Heart right ventricle (tissue), 16 donors: ENCODE measurements at regions not wholly inside any gene's neighbourhood (a gene's known extent, or its start where the extent isn't known, plus 50 kb on each side); places are given as distances from the start of the nearest gene placed in this dataset.

Experiments used
- ATAC-seq, 8 donors: fragments of 200-7000 bp; cut with Tn5 transposase; one replicate each; pipeline ENCODE4 v1.9.1; 2020; ENCODE audit warnings: mild to moderate bottlenecking in 8 of 8, moderate library complexity in 8 of 8, moderate number of reproducible peaks in 1 of 8
- DNase-seq, 2 donors: peaks; one replicate each; pipeline ENCODE4 v3.0.0-alpha.2; 2020
- H3K27ac ChIP-seq, 10 donors: fragments of 200-600 bp; sonication (generic) in 2 of 10; one replicate each; pipeline versions ENCODE4 v1.5.0 to v1.8.0; 2020 to 2022; ENCODE audit warnings: mild to moderate bottlenecking in 3 of 10
- H3K27me3 ChIP-seq, 7 donors: fragments of 200-600 bp; one replicate each; pipeline ENCODE4 v1.8.0; 2021 to 2022; ENCODE audit warnings: mild to moderate bottlenecking in 2 of 7
- H3K36me3 ChIP-seq, 9 donors: fragments of 200-600 bp; sonication (generic) in 1 of 9; one replicate each; pipeline versions ENCODE4 v1.5.0 to v1.8.0; 2020 to 2022; ENCODE audit warnings: mild to moderate bottlenecking in 2 of 9
- H3K4me1 ChIP-seq, 9 donors: fragments of 200-600 bp; sonication (generic) in 1 of 9; one replicate each; pipeline versions ENCODE4 v1.5.0 to v1.8.0; 2020 to 2022; ENCODE audit warnings: mild to moderate bottlenecking in 4 of 9
- H3K4me3 ChIP-seq, 10 donors: fragments of 200-600 bp; sonication (generic) in 2 of 10; one replicate each; pipeline versions ENCODE4 v1.5.0 to v1.8.0; 2020 to 2022; ENCODE audit warnings: mild to moderate bottlenecking in 7 of 10, moderate library complexity in 2 of 10
- H3K9me3 ChIP-seq, 11 donors: fragments of 200-600 bp in 10 of 11; sonication (generic) in 2 of 11; one replicate each; pipeline versions ENCODE4 v1.5.0 to v1.8.0; 2013 to 2022; ENCODE audit warnings: mild to moderate bottlenecking in 2 of 11, control low read depth in 1 of 11, moderate library complexity in 1 of 11
- WGBS, 2 donors: extraction: QIAGEN DNeasy Blood & Tissue Kit; methylation state at CpG; one replicate each; pipeline ENCODE4 v1.1.7; 2013; ENCODE audit warnings: inconsistent platforms in 1 of 2; 5-methylcytosine and 5-hydroxymethylcytosine counted together
- intact Hi-C, 10 donors: fragments of 100-400 bp; cut with DNase I; formaldehyde crosslinking; loops; one replicate each; pipeline versions ENCODE4 v1.11.1 to v1.14.2; 2022
- TF ChIP-seq, protein P1 (sequence below), 9 donors: fragments of 200-600 bp; sonication (generic) in 2 of 9; IDR thresholded peaks; one replicate each; pipeline versions ENCODE4 v1.5.0 to v1.8.0; 2021 to 2022; ENCODE audit warnings: antibody characterized with exemption in 9 of 9, mild to moderate bottlenecking in 5 of 9, moderate library complexity in 1 of 9
- donor health status: Arrhythmogenic right ventricular cardiomyopathy.
- donor health status: ischemic (EF 13 %, LVEDD 7.1; RV severe dilation, severe dysfunction).
- donor health status: healthy with polysubstance abuse.
- donor health status: DM: no; HTN: yes; CAD: no.
- donor health status: DM: no; HTN: no; CAD: no.
- donor health status: ischemic (EF 25% LVEDD 6.9; RV normal size, moderate dysfunction).
- donor health status: ischemic (EF 25% LVEDD 5.7; RV mildly dilated, moderate dysfunction).
- donor health status: healthy.
- donor health status: DM: yes; HTN: yes; CAD: no.
- donor health status: Ischemic cardiomyopathy.
- donor health status: ischemic (EF 35%, LVEDD 5.7; RV mildly dilated, moderate dysfunction).
- donor health status: nonischemic (EF 11% LVEDD 7.7; RV severe dilation, severe dysfunction).
- donor health status: DM: yes; HTN: yes; CAD: no.
- donor health status: PGD.
- donor health status: ischemic (EF 29% LVEDD 5.4; RV normal size, mild dysfunction).
- donor health status: nonischemic (EF 23%, LVEDD 6.1; RV moderate dilation, normal function).

DNA sequence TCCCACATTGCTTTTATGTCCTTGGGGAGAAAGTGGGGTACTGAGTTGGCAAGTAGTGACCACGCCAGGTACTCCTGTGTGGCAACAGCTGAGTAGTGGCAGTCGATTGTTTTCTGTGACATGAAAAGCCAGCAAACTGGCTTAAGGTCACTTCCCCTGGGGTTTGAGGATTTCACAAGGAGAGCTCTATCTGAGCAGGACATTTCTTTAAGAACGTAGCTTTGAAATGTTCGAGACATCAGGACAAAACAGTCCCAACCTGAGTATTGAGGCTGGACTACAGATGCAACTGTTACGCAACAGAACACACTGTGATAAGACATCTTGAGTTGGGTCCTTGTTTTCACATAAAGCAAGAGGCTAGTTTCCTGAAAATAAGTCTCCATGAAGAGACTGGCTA is 146.7 kb upstream of the KLF14 start:
- ATAC-seq (peak in 2 of 8 donors; percentile 8 to 13), DNase-seq (no peak)
- H3K4me1 ChIP-seq, result peaks cover 13 to 49% (median 32%) of the 10 kb centered on the region in 9 donors
- peak overlapping the region in 7 of 10 donors; percentile 15 to 66 (median 43) for H3K27ac ChIP-seq
- intact Hi-C loops, result no loop called here
- H3K27me3 ChIP-seq, result no peaks in the 10 kb centered on the region
- no peaks in the 10 kb centered on the region for H3K9me3 ChIP-seq
- H3K4me3 ChIP-seq, result no peak overlapping the region
- 83 to 86% methylated on average over 5 of the region's 5 CpGs for WGBS, 2 donors
- TF ChIP-seq, protein P1, sequence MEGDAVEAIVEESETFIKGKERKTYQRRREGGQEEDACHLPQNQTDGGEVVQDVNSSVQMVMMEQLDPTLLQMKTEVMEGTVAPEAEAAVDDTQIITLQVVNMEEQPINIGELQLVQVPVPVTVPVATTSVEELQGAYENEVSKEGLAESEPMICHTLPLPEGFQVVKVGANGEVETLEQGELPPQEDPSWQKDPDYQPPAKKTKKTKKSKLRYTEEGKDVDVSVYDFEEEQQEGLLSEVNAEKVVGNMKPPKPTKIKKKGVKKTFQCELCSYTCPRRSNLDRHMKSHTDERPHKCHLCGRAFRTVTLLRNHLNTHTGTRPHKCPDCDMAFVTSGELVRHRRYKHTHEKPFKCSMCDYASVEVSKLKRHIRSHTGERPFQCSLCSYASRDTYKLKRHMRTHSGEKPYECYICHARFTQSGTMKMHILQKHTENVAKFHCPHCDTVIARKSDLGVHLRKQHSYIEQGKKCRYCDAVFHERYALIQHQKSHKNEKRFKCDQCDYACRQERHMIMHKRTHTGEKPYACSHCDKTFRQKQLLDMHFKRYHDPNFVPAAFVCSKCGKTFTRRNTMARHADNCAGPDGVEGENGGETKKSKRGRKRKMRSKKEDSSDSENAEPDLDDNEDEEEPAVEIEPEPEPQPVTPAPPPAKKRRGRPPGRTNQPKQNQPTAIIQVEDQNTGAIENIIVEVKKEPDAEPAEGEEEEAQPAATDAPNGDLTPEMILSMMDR (IDR thresholded peaks at IDR 0.05), result no peak
- H3K36me3 ChIP-seq, result peaks cover 0 to 99% (median 37%) of the 10 kb centered on the region in 9 donors

- Histone ChIP-seq H3K9me3 (no peaks in the 10 kb centered on the region), H3K4me1 (peaks cover 13 to 49% (median 28%) of the 10 kb centered on the region in 9 donors), H3K27me3 (no peaks in the 10 kb centered on the region), H3K4me3 (no peak overlapping the region), H3K36me3 (peaks cover 0 to 99% (median 37%) of the 10 kb centered on the region in 9 donors), H3K27ac (peak overlapping the region in 8 of 10 donors; percentile 15 to 66 (median 40))
- DNase-seq (no peak), ATAC-seq (peak in 4 of 8 donors; percentile 15 to 38 (median 21))
- 56 to 68% methylated on average over 3 of the region's 3 CpGs for WGBS, 2 donors
- intact Hi-C loops, result no loop called here
- TF ChIP-seq, protein P1 (IDR thresholded peaks at IDR 0.05), result no peak
These were observed 147.2 kb upstream of the KLF14 start for GRCh38 chr7:130881091-130881798.

GRCh38 chr7:130881799-130882141 is 147.8 kb upstream of the KLF14 start:
- H3K9me3 ChIP-seq, result no peaks in the 10 kb centered on the region
- peaks cover 0 to 99% (median 42%) of the 10 kb centered on the region in 9 donors for H3K36me3 ChIP-seq
- TF ChIP-seq, protein P1 (IDR thresholded peaks at IDR 0.05), result no peak
- ATAC-seq (peak in 3 of 8 donors; percentile 4 to 48 (median 12)), DNase-seq (no peak)
- peaks cover 13 to 53% (median 29%) of the 10 kb centered on the region in 9 donors for H3K4me1 ChIP-seq
- no peak overlapping the region for H3K4me3 ChIP-seq
- no peaks in the 10 kb centered on the region for H3K27me3 ChIP-seq
- peak overlapping the region in 7 of 10 donors; percentile 15 to 66 (median 43) for H3K27ac ChIP-seq
- 94 to 95% methylated on average over 5 of the region's 5 CpGs for WGBS, 2 donors
- intact Hi-C loops, result no loop called here

DNA sequence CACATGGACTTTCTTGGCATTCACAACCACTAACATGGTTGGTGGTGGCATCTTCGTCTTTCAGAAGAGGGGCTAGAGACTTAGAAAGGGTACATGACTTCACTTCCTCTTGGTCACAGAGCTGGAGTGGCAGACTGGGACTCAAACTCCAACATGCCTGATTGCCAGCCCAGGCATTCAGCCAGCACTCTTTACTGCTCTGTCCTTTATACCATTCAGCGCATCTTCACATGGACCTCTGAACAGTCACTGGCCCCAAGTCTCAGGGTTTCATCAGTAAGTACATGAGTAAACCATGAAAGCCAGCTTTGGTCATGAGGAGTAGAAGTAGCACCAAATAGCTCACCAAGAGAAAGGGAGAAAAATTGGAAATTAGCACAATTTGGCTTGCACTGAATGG is 148.4 kb upstream of the KLF14 start:
- Histone ChIP-seq H3K4me3 (no peak overlapping the region), H3K9me3 (no peaks in the 10 kb centered on the region), H3K27me3 (no peaks in the 10 kb centered on the region), H3K27ac (peak overlapping the region in 6 of 10 donors; percentile 10 to 66 (median 43)), H3K36me3 (peaks cover 0 to 98% (median 40%) of the 10 kb centered on the region in 9 donors), H3K4me1 (peaks cover 13 to 59% (median 35%) of the 10 kb centered on the region in 9 donors)
- ATAC-seq (peak in 2 of 8 donors; percentile 4 to 28), DNase-seq (no peak)
- intact Hi-C loops, result no loop called here
- 78 to 91% methylated on average over 2 of the region's 2 CpGs for WGBS, 2 donors
- TF ChIP-seq, protein P1 (IDR thresholded peaks at IDR 0.05), result no peak
